ENCODE measurements at regions not wholly inside any gene's neighbourhood (a gene's known extent, or its start where the extent isn't known, plus 50 kb on each side); places are given as distances from the start of the nearest gene placed in this dataset.

- TF ChIP-seq CTCF (IDR thresholded peaks at IDR 0.05 in 8 of 11, conservative IDR thresholded peaks at IDR 0.05 in 3 of 11) (no peak), POLR2A (IDR thresholded peaks at IDR 0.05) (no peak)
Measured at GRCh38 chr3:19022546-19022945, 125.8 kb upstream of the KCNH8 start.

All from spleen (tissue), 7 donors.